ENCODE measurements at regions not wholly inside any gene's neighbourhood (a gene's known extent, or its start where the extent isn't known, plus 50 kb on each side); places are given as distances from the start of the nearest gene placed in this dataset.

DNA sequence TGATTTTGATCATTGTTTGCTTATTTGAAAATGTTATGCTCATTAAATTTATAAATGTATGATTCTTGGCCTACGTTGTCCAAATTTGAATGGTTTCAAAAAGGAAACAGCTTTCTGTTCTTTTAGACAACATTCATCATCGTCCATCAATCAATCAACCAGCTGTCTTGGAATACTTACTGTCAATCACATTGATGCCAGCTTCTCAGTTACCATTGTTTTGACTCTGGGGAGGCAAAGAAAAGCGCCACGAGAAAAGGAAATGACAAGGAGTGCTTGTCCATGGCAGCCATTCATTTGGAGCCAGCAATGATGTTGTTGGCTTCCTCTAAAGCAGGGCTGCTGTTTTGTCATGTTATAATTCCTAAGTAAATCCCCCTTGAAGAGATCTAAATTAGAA is 62.2 kb upstream of the TP63 start:
- 85% methylated on average over 4 of the region's 4 CpGs for WGBS

DNA sequence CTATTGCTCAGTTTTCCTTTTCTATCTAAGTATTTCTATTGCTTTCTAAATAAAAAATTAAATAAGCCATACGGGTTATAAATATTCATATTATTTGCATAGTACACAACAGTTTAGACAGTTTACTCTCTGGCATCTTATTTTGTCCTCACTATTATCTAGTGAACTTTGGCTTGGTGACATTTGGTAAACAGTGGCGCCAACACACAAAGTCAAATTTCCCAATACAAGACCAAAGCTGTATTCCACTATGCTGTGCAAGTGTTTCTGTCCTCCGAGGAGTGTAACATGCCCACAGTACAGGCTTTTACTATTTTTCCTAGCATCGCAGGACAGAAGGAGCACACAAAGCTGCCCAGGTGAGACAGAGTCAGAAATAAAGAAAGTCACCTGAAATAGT is 61.7 kb upstream of the TP63 start:
- WGBS, result 91% methylated on average over 4 of the region's 4 CpGs
- Histone ChIP-seq H3K27ac (no peak overlapping the region), H3K4me1 (replicated peaks) (no peaks in the 10 kb centered on the region), H3K27me3 (replicated peaks; ENCODE audit: insufficient read depth) (no peaks in the 10 kb centered on the region), H3K36me3 (no peaks in the 10 kb centered on the region), H3K9me3 (no peaks in the 10 kb centered on the region), H3K4me3 (no peak overlapping the region)
- TF ChIP-seq POLR2A (IDR thresholded peaks at IDR 0.05), result no peak
- TF ChIP-seq, protein P1, sequence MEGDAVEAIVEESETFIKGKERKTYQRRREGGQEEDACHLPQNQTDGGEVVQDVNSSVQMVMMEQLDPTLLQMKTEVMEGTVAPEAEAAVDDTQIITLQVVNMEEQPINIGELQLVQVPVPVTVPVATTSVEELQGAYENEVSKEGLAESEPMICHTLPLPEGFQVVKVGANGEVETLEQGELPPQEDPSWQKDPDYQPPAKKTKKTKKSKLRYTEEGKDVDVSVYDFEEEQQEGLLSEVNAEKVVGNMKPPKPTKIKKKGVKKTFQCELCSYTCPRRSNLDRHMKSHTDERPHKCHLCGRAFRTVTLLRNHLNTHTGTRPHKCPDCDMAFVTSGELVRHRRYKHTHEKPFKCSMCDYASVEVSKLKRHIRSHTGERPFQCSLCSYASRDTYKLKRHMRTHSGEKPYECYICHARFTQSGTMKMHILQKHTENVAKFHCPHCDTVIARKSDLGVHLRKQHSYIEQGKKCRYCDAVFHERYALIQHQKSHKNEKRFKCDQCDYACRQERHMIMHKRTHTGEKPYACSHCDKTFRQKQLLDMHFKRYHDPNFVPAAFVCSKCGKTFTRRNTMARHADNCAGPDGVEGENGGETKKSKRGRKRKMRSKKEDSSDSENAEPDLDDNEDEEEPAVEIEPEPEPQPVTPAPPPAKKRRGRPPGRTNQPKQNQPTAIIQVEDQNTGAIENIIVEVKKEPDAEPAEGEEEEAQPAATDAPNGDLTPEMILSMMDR (IDR thresholded peaks at IDR 0.05), result no peak
- TF ChIP-seq POLR2AphosphoS5 (IDR thresholded peaks at IDR 0.05), result no peak
- intact Hi-C loops (cut with DNase I), result no loop called here
- no peak for DNase-seq (ENCODE audit: low spot score)

More for the DNA sequence above, 62.2 kb upstream of the TP63 start:
- no peak for DNase-seq (ENCODE audit: low spot score)
- no peaks in the 10 kb centered on the region for H3K27me3 ChIP-seq (replicated peaks; ENCODE audit: insufficient read depth)
- H3K4me3 ChIP-seq, result no peak overlapping the region
- H3K9me3 ChIP-seq, result no peaks in the 10 kb centered on the region
- intact Hi-C loops (cut with DNase I), result no loop called here
- H3K27ac ChIP-seq, result no peak overlapping the region
- H3K36me3 ChIP-seq, result no peaks in the 10 kb centered on the region
- TF ChIP-seq, protein P1 (IDR thresholded peaks at IDR 0.05), result no peak
- TF ChIP-seq POLR2AphosphoS5 (IDR thresholded peaks at IDR 0.05) (no peak), POLR2A (IDR thresholded peaks at IDR 0.05) (no peak)
- H3K4me1 ChIP-seq (replicated peaks), result no peaks in the 10 kb centered on the region

DNA sequence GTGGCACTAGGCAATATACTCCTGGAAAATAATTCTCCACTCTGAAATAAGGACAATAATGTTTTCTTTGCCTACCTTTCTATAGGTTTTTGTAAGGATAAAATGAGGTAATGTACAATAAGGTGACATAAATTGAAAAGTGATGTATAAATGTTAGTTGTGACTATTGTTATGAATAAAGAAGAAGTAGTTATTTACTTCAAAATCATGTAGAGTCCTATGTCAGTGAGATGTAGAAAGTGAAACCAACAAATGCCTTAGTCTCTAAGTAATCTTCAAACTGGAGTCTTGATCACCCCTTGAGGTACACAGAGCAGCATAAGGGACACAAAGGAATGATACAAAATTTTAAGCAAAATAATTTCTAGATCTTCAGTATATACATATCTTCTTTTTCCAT is 60.3 kb upstream of the TP63 start:
- no peaks in the 10 kb centered on the region for H3K27me3 ChIP-seq (replicated peaks; ENCODE audit: insufficient read depth)
- H3K4me1 ChIP-seq (replicated peaks), result no peaks in the 10 kb centered on the region
- no peak for TF ChIP-seq POLR2AphosphoS5 (IDR thresholded peaks at IDR 0.05)
- no peak for TF ChIP-seq POLR2A (IDR thresholded peaks at IDR 0.05)
- TF ChIP-seq, protein P1 (IDR thresholded peaks at IDR 0.05), result no peak
- no peak overlapping the region for H3K27ac ChIP-seq
- H3K4me3 ChIP-seq, result no peak overlapping the region
- no peak for DNase-seq (ENCODE audit: low spot score)
- no peaks in the 10 kb centered on the region for H3K9me3 ChIP-seq
- no peaks in the 10 kb centered on the region for H3K36me3 ChIP-seq
- intact Hi-C loops (cut with DNase I), result no loop called here

DNA sequence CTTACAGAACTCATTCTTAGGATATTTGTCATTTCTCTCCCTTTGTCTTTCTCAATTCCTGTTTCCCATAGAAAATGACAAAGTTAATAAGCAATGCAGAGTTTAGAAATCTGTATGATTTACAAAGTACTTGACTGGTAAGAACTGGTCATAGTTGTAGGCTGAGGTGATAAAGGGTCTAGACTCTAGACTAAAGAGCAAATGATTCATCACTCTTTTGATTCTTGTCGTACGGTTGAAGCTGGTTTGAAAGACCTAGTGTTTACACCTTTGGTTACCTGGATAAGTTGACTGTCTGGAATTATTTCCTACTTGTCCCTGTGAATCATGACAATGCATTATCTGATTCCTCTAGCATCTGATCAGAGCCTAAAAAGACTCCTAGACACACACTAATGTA is 58.9 kb upstream of the TP63 start:
- no peak for DNase-seq (ENCODE audit: low spot score)
- Histone ChIP-seq H3K36me3 (no peaks in the 10 kb centered on the region), H3K4me1 (replicated peaks) (no peaks in the 10 kb centered on the region), H3K27ac (no peak overlapping the region), H3K27me3 (replicated peaks; ENCODE audit: insufficient read depth) (no peaks in the 10 kb centered on the region), H3K4me3 (no peak overlapping the region), H3K9me3 (no peaks in the 10 kb centered on the region)
- TF ChIP-seq, protein P1 (IDR thresholded peaks at IDR 0.05), result no peak
- TF ChIP-seq POLR2A (IDR thresholded peaks at IDR 0.05), result no peak
- TF ChIP-seq POLR2AphosphoS5 (IDR thresholded peaks at IDR 0.05), result no peak
- intact Hi-C loops (cut with DNase I), result no loop called here
- WGBS, result 89% methylated on average over 2 of the region's 2 CpGs

DNA sequence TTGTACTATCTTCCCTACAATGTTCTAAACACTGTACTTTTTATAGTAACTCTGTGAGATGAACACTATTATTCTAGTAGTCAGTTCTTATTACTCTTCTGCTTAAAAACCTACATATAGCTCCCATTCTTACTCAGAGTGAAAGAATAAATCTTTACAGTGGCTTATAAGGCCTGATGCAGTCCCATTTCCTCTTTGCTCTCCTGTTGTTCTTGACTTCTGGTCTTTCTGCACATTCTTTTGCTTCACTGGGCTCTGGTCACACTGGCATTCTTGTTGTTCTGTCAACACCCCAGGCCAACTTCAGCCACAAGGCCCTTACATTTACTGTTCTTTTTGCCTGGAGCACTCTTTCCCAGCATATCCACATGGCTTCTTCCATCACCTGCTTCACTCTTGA is 58.2 kb upstream of the TP63 start:
- Histone ChIP-seq H3K27ac (no peak overlapping the region), H3K36me3 (no peaks in the 10 kb centered on the region), H3K9me3 (no peaks in the 10 kb centered on the region), H3K4me3 (no peak overlapping the region), H3K4me1 (replicated peaks) (no peaks in the 10 kb centered on the region), H3K27me3 (replicated peaks; ENCODE audit: insufficient read depth) (no peaks in the 10 kb centered on the region)
- no peak for DNase-seq (ENCODE audit: low spot score)
- intact Hi-C loops (cut with DNase I), result no loop called here
- TF ChIP-seq POLR2A (IDR thresholded peaks at IDR 0.05) (no peak), POLR2AphosphoS5 (IDR thresholded peaks at IDR 0.05) (no peak)
- TF ChIP-seq, protein P1 (IDR thresholded peaks at IDR 0.05), result no peak

Data from prostate gland (tissue), 2 donors.